A549 (cell line): ENCODE measurements at regions not wholly inside any gene's neighbourhood (a gene's known extent, or its start where the extent isn't known, plus 50 kb on each side); places are given as distances from the start of the nearest gene placed in this dataset.

Source experiments
- ATAC-seq, 2 experiments: fragments of 200-7000 bp in 1 of 2; fragments of >200 bp in 1 of 2; cut with Nextera tagmentation in 1 of 2; cut with Tn5 transposase in 1 of 2; 3 replicates each; pipeline versions ENCODE4 v1.8.0 to v1.9.1; 2018 to 2020; ENCODE audit warnings: mild to moderate bottlenecking in 1 of 2, moderate library complexity in 1 of 2
- CTCF ChIA-PET: fragments of 300-600 bp; sonication (Branson Sonifier 250); formaldehyde crosslinking; extraction: SDS; loops from one replicate; lab custom pipeline; 2021; ENCODE audit warnings: antibody characterized with exemption, inconsistent platforms; lab: Yijun Ruan, JAX
- POLR2A ChIA-PET: fragments of 350-600 bp; formaldehyde crosslinking; extraction: SDS; loops from one replicate; lab custom pipeline; 2021; ENCODE audit warnings: antibody characterized with exemption, inconsistent platforms; lab: Yijun Ruan, JAX
- DNase-seq, 2 experiments: peaks; one replicate each; pipeline versions ENCODE4 v3.0.0 to v3.0.0-alpha.2; 2011 to 2016; ENCODE audit warnings: low read depth in 1 of 2, low spot score in 1 of 2
- FAIRE-seq: peaks from 2 replicates; lab custom pipeline; 2011; peaks lifted over from hg19 to GRCh38; lab: Jason Lieb, UNC
- H3K27ac ChIP-seq, 2 experiments: fragments of >200 bp; sonication (Bioruptor Twin); formaldehyde crosslinking; 3 replicates each; pipeline ENCODE4 v1.5.1; 2016 to 2017
- H3K4me1 ChIP-seq: fragments of >200 bp; sonication (Bioruptor Twin); formaldehyde crosslinking; 3 replicates; pipeline ENCODE4 v1.6.1; 2016
- H3K4me2 ChIP-seq: fragments of >200 bp; sonication (Bioruptor Twin); formaldehyde crosslinking; 3 replicates; pipeline ENCODE4 v1.6.1; 2016
- H3K4me3 ChIP-seq: fragments of >200 bp; sonication (Bioruptor Twin); formaldehyde crosslinking; 3 replicates; pipeline ENCODE4 v1.5.1; 2016
- H3K9me3 ChIP-seq: fragments of >200 bp; sonication (Bioruptor Twin); formaldehyde crosslinking; 3 replicates; pipeline ENCODE4 v1.6.1; 2016
- ATOH8 ChIP-seq: fragments of 250-450 bp; sonication (Bioruptor Pico); IDR thresholded peaks from 2 replicates; pipeline ENCODE4 v1.5.0; 2020; ENCODE audit warnings: low read depth, mild to moderate bottlenecking, moderate library complexity
- CBX2 ChIP-seq: fragments of 200-600 bp; sonication (generic); IDR thresholded peaks from 2 replicates; pipeline ENCODE4 v1.6.1; 2016; ENCODE audit warnings: low read depth, mild to moderate bottlenecking, borderline replicate concordance
- CEBPB ChIP-seq, 2 experiments: fragments of >200 bp in 1 of 2; sonication (Bioruptor Twin) in 1 of 2; formaldehyde crosslinking in 1 of 2; IDR thresholded peaks; 2 replicates each; pipeline ENCODE4 v1.6.1; 2012 to 2016
- E2F6 ChIP-seq: IDR thresholded peaks from 2 replicates; pipeline ENCODE4 v1.6.1; 2012; ENCODE audit warnings: low read depth, borderline replicate concordance
- FOSB ChIP-seq: fragments of 250-450 bp; sonication (Bioruptor Pico); IDR thresholded peaks from 2 replicates; pipeline ENCODE4 v1.5.0; 2020; ENCODE audit warnings: mild to moderate bottlenecking, moderate library complexity
- FOSL2 ChIP-seq, 2 experiments: fragments of 450-650 bp in 1 of 2; fragments of >200 bp in 1 of 2; sonication (Bioruptor Twin) in 1 of 2; formaldehyde crosslinking; IDR thresholded peaks; 2 replicates each; pipeline versions ENCODE4 v1.5.0 to v1.6.1; 2016 to 2020; ENCODE audit warnings: mild to moderate bottlenecking in 1 of 2, moderate library complexity in 1 of 2
- FOXS1 ChIP-seq: fragments of 250-450 bp; sonication (Bioruptor Pico); IDR thresholded peaks from 2 replicates; pipeline ENCODE4 v1.5.0; 2020; ENCODE audit warnings: mild to moderate bottlenecking, moderate library complexity
- JUN ChIP-seq, 2 experiments: fragments of >200 bp; sonication (Bioruptor Twin); formaldehyde crosslinking; IDR thresholded peaks; 2 replicates in 1 of 2; 3 replicates in 1 of 2; pipeline ENCODE4 v1.6.1; 2016 to 2017
- JUNB ChIP-seq: fragments of >200 bp; sonication (Bioruptor Twin); formaldehyde crosslinking; IDR thresholded peaks from 2 replicates; pipeline ENCODE4 v1.6.1; 2016
- KDM1A ChIP-seq: fragments of 200-600 bp; sonication (generic); IDR thresholded peaks from 2 replicates; pipeline ENCODE4 v1.6.1; 2016; ENCODE audit warnings: low read depth, mild to moderate bottlenecking
- KDM5A ChIP-seq: fragments of 200-600 bp; sonication (generic); IDR thresholded peaks from 2 replicates; pipeline ENCODE4 v1.6.1; 2016; ENCODE audit warnings: antibody characterized with exemption, mild to moderate bottlenecking
- MAZ ChIP-seq: fragments of 150-350 bp; IDR thresholded peaks from 2 replicates; pipeline ENCODE4 v1.6.1; 2014; ENCODE audit warnings: antibody characterized with exemption, low read depth, low read length, borderline replicate concordance
- RAD21 ChIP-seq, 2 experiments: fragments of >200 bp in 1 of 2; sonication (Bioruptor Twin) in 1 of 2; formaldehyde crosslinking in 1 of 2; IDR thresholded peaks in 1 of 2; conservative IDR thresholded peaks in 1 of 2; 2 replicates in 1 of 2; 3 replicates in 1 of 2; pipeline ENCODE4 v1.6.1; 2012 to 2018; ENCODE audit warnings: inconsistent platforms in 1 of 2
- RARB ChIP-seq: fragments of 250-450 bp; sonication (Bioruptor Pico); IDR thresholded peaks from 2 replicates; pipeline ENCODE4 v1.8.0; 2021; ENCODE audit warnings: mild to moderate bottlenecking, moderate library complexity
- RCOR1 ChIP-seq: fragments of 150-350 bp; IDR thresholded peaks from 2 replicates; pipeline ENCODE4 v1.6.1; 2014; ENCODE audit warnings: antibody characterized with exemption, low read length, low read depth
- RFX5 ChIP-seq: fragments of 450-650 bp; IDR thresholded peaks from 2 replicates; pipeline ENCODE4 v1.7.1; 2014; ENCODE audit warnings: antibody characterized with exemption, mild to moderate bottlenecking, moderate library complexity
- RNF2 ChIP-seq: fragments of 200-600 bp; sonication (generic); IDR thresholded peaks from 2 replicates; pipeline ENCODE4 v1.6.1; 2016; ENCODE audit warnings: low read depth, mild to moderate bottlenecking, antibody characterized with exemption, moderate library complexity, borderline replicate concordance
- SMC3 ChIP-seq: fragments of >200 bp; sonication (Bioruptor Twin); formaldehyde crosslinking; IDR thresholded peaks from 3 replicates; pipeline ENCODE4 v1.6.1; 2018; ENCODE audit warnings: inconsistent platforms
- USF2 ChIP-seq: fragments of 450-650 bp; IDR thresholded peaks from 2 replicates; pipeline ENCODE4 v1.6.1; 2014; ENCODE audit warnings: antibody characterized with exemption
- ZC3H11A ChIP-seq: fragments of 450-650 bp; IDR thresholded peaks from 2 replicates; pipeline ENCODE4 v1.6.1; 2014; ENCODE audit warnings: antibody characterized with exemption, mild to moderate bottlenecking
- ZNF302 ChIP-seq: fragments of 250-450 bp; sonication (Bioruptor Pico); IDR thresholded peaks from 2 replicates; pipeline ENCODE4 v1.9.0; 2021; ENCODE audit warnings: inconsistent platforms, mild to moderate bottlenecking, moderate library complexity
- WGBS: methylation state at CpG from one replicate; pipeline ENCODE4 v1.1.6; 2017; ENCODE audit errors: missing lambda C conversion rate; 5-methylcytosine and 5-hydroxymethylcytosine counted together
- TF ChIP-seq, protein P1 (sequence below): fragments of >200 bp; sonication (Bioruptor Twin); formaldehyde crosslinking; IDR thresholded peaks from 3 replicates; pipeline ENCODE4 v1.5.1; 2016
- TF ChIP-seq, protein P2 (sequence below): fragments of >200 bp; sonication (Bioruptor Twin); formaldehyde crosslinking; IDR thresholded peaks from 2 replicates; pipeline ENCODE4 v1.6.1; 2016
- TF ChIP-seq, protein P3 (sequence below): IDR thresholded peaks from 2 replicates; pipeline ENCODE4 v1.6.1; 2012

GRCh38 chr13:107124129-107124718, 556.3 kb upstream of the ARGLU1 start:
- 3% methylated on average over 2 of the region's 2 CpGs for WGBS
- Histone ChIP-seq H3K4me2 (no peak overlapping the region), H3K4me1 (no peaks in the 10 kb centered on the region), H3K9me3 (no peaks in the 10 kb centered on the region), H3K4me3 (no peak overlapping the region), H3K27ac (no peak overlapping the region)
- TF ChIP-seq, protein P1, sequence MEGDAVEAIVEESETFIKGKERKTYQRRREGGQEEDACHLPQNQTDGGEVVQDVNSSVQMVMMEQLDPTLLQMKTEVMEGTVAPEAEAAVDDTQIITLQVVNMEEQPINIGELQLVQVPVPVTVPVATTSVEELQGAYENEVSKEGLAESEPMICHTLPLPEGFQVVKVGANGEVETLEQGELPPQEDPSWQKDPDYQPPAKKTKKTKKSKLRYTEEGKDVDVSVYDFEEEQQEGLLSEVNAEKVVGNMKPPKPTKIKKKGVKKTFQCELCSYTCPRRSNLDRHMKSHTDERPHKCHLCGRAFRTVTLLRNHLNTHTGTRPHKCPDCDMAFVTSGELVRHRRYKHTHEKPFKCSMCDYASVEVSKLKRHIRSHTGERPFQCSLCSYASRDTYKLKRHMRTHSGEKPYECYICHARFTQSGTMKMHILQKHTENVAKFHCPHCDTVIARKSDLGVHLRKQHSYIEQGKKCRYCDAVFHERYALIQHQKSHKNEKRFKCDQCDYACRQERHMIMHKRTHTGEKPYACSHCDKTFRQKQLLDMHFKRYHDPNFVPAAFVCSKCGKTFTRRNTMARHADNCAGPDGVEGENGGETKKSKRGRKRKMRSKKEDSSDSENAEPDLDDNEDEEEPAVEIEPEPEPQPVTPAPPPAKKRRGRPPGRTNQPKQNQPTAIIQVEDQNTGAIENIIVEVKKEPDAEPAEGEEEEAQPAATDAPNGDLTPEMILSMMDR, result peak; percentile 35; the same call in 2 of the 3 replicates
- TF ChIP-seq SMC3 (peak; percentile 27; the same call in 2 of the 3 replicates), MAZ (no peak), RAD21 (conservative IDR thresholded peaks at IDR 0.05 in 1 of 2, IDR thresholded peaks at IDR 0.05 in 1 of 2) (peak; percentile 47 to 49; a peak in 3 of 5 replicates)
- CTCF ChIA-PET, result no interaction called here
- DNase-seq (peak; percentile 0 to 1), FAIRE-seq (no peak), ATAC-seq (no peak)
- POLR2A ChIA-PET, result no interaction called here

DNA sequence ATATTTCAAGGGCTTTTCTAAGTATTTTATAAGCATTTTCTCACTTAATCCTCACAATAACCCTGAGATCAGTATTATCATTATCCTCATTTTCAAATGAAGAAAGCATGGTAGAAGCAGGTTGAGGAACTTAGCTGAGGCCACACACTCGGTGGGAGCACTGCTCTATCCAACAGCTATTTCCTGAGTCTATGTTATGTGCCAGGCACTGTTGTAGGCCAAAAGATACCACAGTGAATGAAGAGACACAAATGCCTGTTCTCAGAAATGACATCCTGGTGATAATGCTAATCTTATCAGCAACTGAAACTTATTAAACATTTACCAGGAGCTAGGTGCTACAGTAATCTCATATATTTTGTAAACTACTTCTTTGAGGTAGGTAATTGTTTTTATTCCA, 553.9 kb upstream of the ARGLU1 start:
- ATAC-seq (no peak), DNase-seq (no peak), FAIRE-seq (no peak)
- TF ChIP-seq ZC3H11A (no peak), RNF2 (no peak), RFX5 (no peak), E2F6 (no peak), CEBPB (IDR thresholded peaks at IDR 0.05) (no peak), CBX2 (no peak), FOXS1 (CRISPR knock-in tag) (no peak), ATOH8 (CRISPR knock-in tag) (no peak), JUN (IDR thresholded peaks at IDR 0.05) (no peak), USF2 (no peak), RARB (CRISPR knock-in tag) (no peak), JUNB (no peak), KDM5A (no peak), KDM1A (no peak), FOSB (no peak), RCOR1 (no peak), ZNF302 (no peak), FOSL2 (IDR thresholded peaks at IDR 0.05) (no peak), FOSL2 (CRISPR knock-in tag; IDR thresholded peaks at IDR 0.05) (no peak)
- TF ChIP-seq, protein P2, sequence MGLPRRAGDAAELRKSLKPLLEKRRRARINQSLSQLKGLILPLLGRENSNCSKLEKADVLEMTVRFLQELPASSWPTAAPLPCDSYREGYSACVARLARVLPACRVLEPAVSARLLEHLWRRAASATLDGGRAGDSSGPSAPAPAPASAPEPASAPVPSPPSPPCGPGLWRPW, result no peak
- TF ChIP-seq, protein P3, sequence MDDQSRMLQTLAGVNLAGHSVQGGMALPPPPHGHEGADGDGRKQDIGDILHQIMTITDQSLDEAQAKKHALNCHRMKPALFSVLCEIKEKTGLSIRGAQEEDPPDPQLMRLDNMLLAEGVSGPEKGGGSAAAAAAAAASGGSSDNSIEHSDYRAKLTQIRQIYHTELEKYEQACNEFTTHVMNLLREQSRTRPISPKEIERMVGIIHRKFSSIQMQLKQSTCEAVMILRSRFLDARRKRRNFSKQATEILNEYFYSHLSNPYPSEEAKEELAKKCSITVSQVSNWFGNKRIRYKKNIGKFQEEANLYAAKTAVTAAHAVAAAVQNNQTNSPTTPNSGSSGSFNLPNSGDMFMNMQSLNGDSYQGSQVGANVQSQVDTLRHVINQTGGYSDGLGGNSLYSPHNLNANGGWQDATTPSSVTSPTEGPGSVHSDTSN, result no peak
- H3K9me3 ChIP-seq, result no peaks in the 10 kb centered on the region
- no peak overlapping the region for H3K4me3 ChIP-seq
- H3K4me1 ChIP-seq, result no peaks in the 10 kb centered on the region
- H3K27ac ChIP-seq, result no peak overlapping the region
- POLR2A ChIA-PET, result no interaction called here
- 0% methylated on average over 1 of the region's 1 CpG for WGBS
- CTCF ChIA-PET, result no interaction called here
- no peak overlapping the region for H3K4me2 ChIP-seq
